ENCODE measurements at regions not wholly inside any gene's neighbourhood (a gene's known extent, or its start where the extent isn't known, plus 50 kb on each side); places are given as distances from the start of the nearest gene placed in this dataset.

- intact Hi-C loops (cut with DNase I): no loop called here
- 29% methylated on average over 5 of the region's 5 CpGs for WGBS
- Histone ChIP-seq H3K36me3 (no peaks in the 10 kb centered on the region), H3K27me3 (replicated peaks; ENCODE audit: insufficient read depth) (no peaks in the 10 kb centered on the region), H3K4me1 (replicated peaks) (no peaks in the 10 kb centered on the region), H3K27ac (no peak overlapping the region), H3K9me3 (no peaks in the 10 kb centered on the region), H3K4me3 (no peak overlapping the region)
- no peak for DNase-seq (ENCODE audit: low spot score)
- no peak for TF ChIP-seq POLR2A (IDR thresholded peaks at IDR 0.05)
These were observed 558.2 kb upstream of the NDST4 start for GRCh38 chr4:115671581-115671980.

- TF ChIP-seq POLR2AphosphoS5 (IDR thresholded peaks at IDR 0.05) (no peak), POLR2A (IDR thresholded peaks at IDR 0.05) (no peak)
- no peaks in the 10 kb centered on the region for H3K9me3 ChIP-seq
- no peaks in the 10 kb centered on the region for H3K36me3 ChIP-seq
- H3K4me3 ChIP-seq: no peak overlapping the region
- WGBS: 49% methylated on average over 2 of the region's 2 CpGs
- H3K4me1 ChIP-seq (replicated peaks): no peaks in the 10 kb centered on the region
- H3K27me3 ChIP-seq (replicated peaks; ENCODE audit: insufficient read depth): no peaks in the 10 kb centered on the region
- intact Hi-C loops (cut with DNase I): no loop called here
- DNase-seq (ENCODE audit: low spot score): no peak
- H3K27ac ChIP-seq: no peak overlapping the region
These were observed 557.5 kb upstream of the NDST4 start for GRCh38 chr4:115670930-115671329.

- WGBS: 76% methylated on average over 1 of the region's 1 CpG
- TF ChIP-seq POLR2A (IDR thresholded peaks at IDR 0.05) (no peak), CTCF (IDR thresholded peaks at IDR 0.05) (no peak), POLR2AphosphoS5 (IDR thresholded peaks at IDR 0.05) (no peak)
- Histone ChIP-seq H3K4me3 (no peak overlapping the region), H3K9me3 (no peaks in the 10 kb centered on the region), H3K27ac (no peak overlapping the region), H3K36me3 (no peaks in the 10 kb centered on the region), H3K4me1 (replicated peaks) (no peaks in the 10 kb centered on the region), H3K27me3 (replicated peaks; ENCODE audit: insufficient read depth) (no peaks in the 10 kb centered on the region)
- intact Hi-C loops (cut with DNase I): no loop called here
- DNase-seq (ENCODE audit: low spot score): no peak
These were observed 555.0 kb upstream of the NDST4 start for GRCh38 chr4:115668396-115668795.

- no peak for DNase-seq (ENCODE audit: low spot score)
- no peak overlapping the region for H3K27ac ChIP-seq
- H3K9me3 ChIP-seq: no peaks in the 10 kb centered on the region
- WGBS: 18% methylated on average over 9 of the region's 9 CpGs
- H3K36me3 ChIP-seq: no peaks in the 10 kb centered on the region
- H3K4me3 ChIP-seq: no peak overlapping the region
- no peaks in the 10 kb centered on the region for H3K4me1 ChIP-seq (replicated peaks)
- intact Hi-C loops (cut with DNase I): no loop called here
- H3K27me3 ChIP-seq (replicated peaks; ENCODE audit: insufficient read depth): no peaks in the 10 kb centered on the region
- TF ChIP-seq CTCF (IDR thresholded peaks at IDR 0.05) (no peak), POLR2A (IDR thresholded peaks at IDR 0.05) (no peak), POLR2AphosphoS5 (IDR thresholded peaks at IDR 0.05) (no peak)
These were observed 550.9 kb upstream of the NDST4 start for GRCh38 chr4:115664285-115664684.

- no peak for TF ChIP-seq POLR2A (IDR thresholded peaks at IDR 0.05)
- no peak for TF ChIP-seq CTCF (IDR thresholded peaks at IDR 0.05)
- no peak for TF ChIP-seq POLR2AphosphoS5 (IDR thresholded peaks at IDR 0.05)
- no peaks in the 10 kb centered on the region for H3K27me3 ChIP-seq (replicated peaks; ENCODE audit: insufficient read depth)
- H3K9me3 ChIP-seq: no peaks in the 10 kb centered on the region
- no peak for DNase-seq (ENCODE audit: low spot score)
- 27% methylated on average over 3 of the region's 3 CpGs for WGBS
- no peak overlapping the region for H3K27ac ChIP-seq
- intact Hi-C loops (cut with DNase I): no loop called here
- H3K36me3 ChIP-seq: no peaks in the 10 kb centered on the region
- H3K4me3 ChIP-seq: no peak overlapping the region
- no peaks in the 10 kb centered on the region for H3K4me1 ChIP-seq (replicated peaks)
These were observed 547.0 kb upstream of the NDST4 start for GRCh38 chr4:115660465-115660864.

- WGBS: 47% methylated on average over 4 of the region's 4 CpGs
- no peak overlapping the region for H3K4me3 ChIP-seq
- H3K9me3 ChIP-seq: no peaks in the 10 kb centered on the region
- DNase-seq (ENCODE audit: low spot score): no peak
- no peak overlapping the region for H3K27ac ChIP-seq
- no peaks in the 10 kb centered on the region for H3K36me3 ChIP-seq
- no peaks in the 10 kb centered on the region for H3K4me1 ChIP-seq (replicated peaks)
- no peaks in the 10 kb centered on the region for H3K27me3 ChIP-seq (replicated peaks; ENCODE audit: insufficient read depth)
- TF ChIP-seq POLR2A (IDR thresholded peaks at IDR 0.05): no peak
- TF ChIP-seq POLR2AphosphoS5 (IDR thresholded peaks at IDR 0.05): no peak
- no peak for TF ChIP-seq CTCF (IDR thresholded peaks at IDR 0.05)
- intact Hi-C loops (cut with DNase I): no loop called here
These were observed 544.7 kb upstream of the NDST4 start for GRCh38 chr4:115657991-115658650.
